A549 (cell line): ENCODE measurements at regions not wholly inside any gene's neighbourhood (a gene's known extent, or its start where the extent isn't known, plus 50 kb on each side); places are given as distances from the start of the nearest gene placed in this dataset.

Experiments
- ATAC-seq, 2 experiments: fragments of 200-7000 bp in 1 of 2; fragments of >200 bp in 1 of 2; cut with Nextera tagmentation in 1 of 2; cut with Tn5 transposase in 1 of 2; 3 replicates each; pipeline versions ENCODE4 v1.8.0 to v1.9.1; 2018 to 2020; ENCODE audit warnings: mild to moderate bottlenecking in 1 of 2, moderate library complexity in 1 of 2
- CTCF ChIA-PET: fragments of 300-600 bp; sonication (Branson Sonifier 250); formaldehyde crosslinking; extraction: SDS; loops from one replicate; lab custom pipeline; 2021; ENCODE audit warnings: antibody characterized with exemption, inconsistent platforms; lab: Yijun Ruan, JAX
- POLR2A ChIA-PET: fragments of 350-600 bp; formaldehyde crosslinking; extraction: SDS; loops from one replicate; lab custom pipeline; 2021; ENCODE audit warnings: antibody characterized with exemption, inconsistent platforms; lab: Yijun Ruan, JAX
- DNase-seq, 2 experiments: peaks; one replicate each; pipeline versions ENCODE4 v3.0.0 to v3.0.0-alpha.2; 2011 to 2016; ENCODE audit warnings: low read depth in 1 of 2, low spot score in 1 of 2
- FAIRE-seq: peaks from 2 replicates; lab custom pipeline; 2011; peaks lifted over from hg19 to GRCh38; lab: Jason Lieb, UNC
- H3K27ac ChIP-seq, 2 experiments: fragments of >200 bp; sonication (Bioruptor Twin); formaldehyde crosslinking; 3 replicates each; pipeline ENCODE4 v1.5.1; 2016 to 2017
- H3K4me1 ChIP-seq: fragments of >200 bp; sonication (Bioruptor Twin); formaldehyde crosslinking; 3 replicates; pipeline ENCODE4 v1.6.1; 2016
- H3K4me2 ChIP-seq: fragments of >200 bp; sonication (Bioruptor Twin); formaldehyde crosslinking; 3 replicates; pipeline ENCODE4 v1.6.1; 2016
- H3K4me3 ChIP-seq: fragments of >200 bp; sonication (Bioruptor Twin); formaldehyde crosslinking; 3 replicates; pipeline ENCODE4 v1.5.1; 2016
- H3K9me3 ChIP-seq: fragments of >200 bp; sonication (Bioruptor Twin); formaldehyde crosslinking; 3 replicates; pipeline ENCODE4 v1.6.1; 2016
- CTCF ChIP-seq: fragments of >200 bp; sonication (Bioruptor Twin); formaldehyde crosslinking; IDR thresholded peaks from 3 replicates; pipeline ENCODE4 v1.5.1; 2016
- ELK1 ChIP-seq: fragments of 150-350 bp; IDR thresholded peaks from 2 replicates; pipeline ENCODE4 v1.6.1; 2014; ENCODE audit warnings: low read depth, mild to moderate bottlenecking, low read length
- FOSB ChIP-seq: fragments of 250-450 bp; sonication (Bioruptor Pico); IDR thresholded peaks from 2 replicates; pipeline ENCODE4 v1.5.0; 2020; ENCODE audit warnings: mild to moderate bottlenecking, moderate library complexity
- FOSL2 ChIP-seq, 2 experiments: fragments of 450-650 bp in 1 of 2; fragments of >200 bp in 1 of 2; sonication (Bioruptor Twin) in 1 of 2; formaldehyde crosslinking; IDR thresholded peaks; 2 replicates each; pipeline versions ENCODE4 v1.5.0 to v1.6.1; 2016 to 2020; ENCODE audit warnings: mild to moderate bottlenecking in 1 of 2, moderate library complexity in 1 of 2
- HDAC2 ChIP-seq: fragments of 200-600 bp; sonication (generic); IDR thresholded peaks from 2 replicates; pipeline ENCODE4 v1.6.1; 2016
- HOXB13 ChIP-seq: fragments of 250-450 bp; sonication (Bioruptor Pico); IDR thresholded peaks from 2 replicates; pipeline ENCODE4 v1.5.0; 2020; ENCODE audit warnings: low read depth, mild to moderate bottlenecking, moderate library complexity
- MAFK ChIP-seq: fragments of 450-650 bp; IDR thresholded peaks from 2 replicates; pipeline ENCODE4 v1.6.1; 2014; ENCODE audit not compliant: partially characterized antibody
- MAX ChIP-seq: IDR thresholded peaks from 2 replicates; pipeline ENCODE4 v1.6.1; 2012
- MYC ChIP-seq: IDR thresholded peaks from 2 replicates; pipeline ENCODE4 v1.6.1; 2012; ENCODE audit warnings: mild to moderate bottlenecking, inconsistent platforms, low read length, improper control_type of control experiment, borderline replicate concordance
- RCOR1 ChIP-seq: fragments of 150-350 bp; IDR thresholded peaks from 2 replicates; pipeline ENCODE4 v1.6.1; 2014; ENCODE audit warnings: antibody characterized with exemption, low read length, low read depth
- RNF2 ChIP-seq: fragments of 200-600 bp; sonication (generic); IDR thresholded peaks from 2 replicates; pipeline ENCODE4 v1.6.1; 2016; ENCODE audit warnings: low read depth, mild to moderate bottlenecking, antibody characterized with exemption, moderate library complexity, borderline replicate concordance
- TFCP2L1 ChIP-seq: fragments of 250-450 bp; sonication (Bioruptor Pico); IDR thresholded peaks from 2 replicates; pipeline ENCODE4 v1.5.0; 2021; ENCODE audit warnings: mild to moderate bottlenecking
- TP53 ChIP-seq: fragments of 250-450 bp; sonication (Bioruptor Pico); IDR thresholded peaks from 2 replicates; pipeline ENCODE4 v1.5.0; 2021; ENCODE audit warnings: mild to moderate bottlenecking, moderate library complexity
- WGBS: methylation state at CpG from one replicate; pipeline ENCODE4 v1.1.6; 2017; ENCODE audit errors: missing lambda C conversion rate; 5-methylcytosine and 5-hydroxymethylcytosine counted together
- TF ChIP-seq, protein P1 (sequence below): fragments of 450-650 bp; IDR thresholded peaks from 2 replicates; pipeline ENCODE4 v1.6.1; 2014; ENCODE audit warnings: antibody characterized with exemption

DNA sequence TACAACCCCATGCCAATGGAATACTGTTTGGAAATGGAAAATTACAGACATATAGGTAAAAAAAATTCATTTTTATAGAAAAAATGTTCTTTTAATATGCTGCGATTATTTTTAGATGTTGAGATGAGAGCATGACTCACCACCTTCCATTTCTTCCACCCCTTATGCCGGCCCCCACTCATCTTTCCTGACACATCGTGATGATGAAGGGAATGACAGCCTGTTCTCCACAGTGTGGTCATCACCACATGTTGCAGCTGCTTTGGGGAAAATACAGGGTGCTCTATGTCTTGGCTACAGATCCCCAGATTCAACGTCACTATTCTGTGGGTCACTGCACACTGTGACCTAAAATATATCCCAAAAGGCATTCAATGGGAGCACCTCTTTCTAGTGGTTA lies 916.2 kb downstream of the METTL15 start:
- FAIRE-seq = no peak
- no peak for ATAC-seq
- ChIA-PET CTCF (no interaction called here), POLR2A (no interaction called here)
- Histone ChIP-seq H3K4me1 (peaks cover 9% of the 10 kb centered on the region), H3K4me3 (no peak overlapping the region), H3K27ac (0 out of 6 replicates have a peak overlapping the region, but pooled peaks of 1 of the 2 experiments have one; percentile 5), H3K9me3 (peaks cover 66% of the 10 kb centered on the region)
- WGBS = 88% methylated on average over 4 of the region's 4 CpGs
- no peak for DNase-seq
- no peak for TF ChIP-seq MYC
- no peak for TF ChIP-seq FOSL2 (IDR thresholded peaks at IDR 0.05)
- peak; percentile 33; the same call in 1 of the 2 replicates for TF ChIP-seq FOSL2 (CRISPR knock-in tag; IDR thresholded peaks at IDR 0.05)
- TF ChIP-seq, all 56 proteins: peak for 1
- no peak overlapping the region for H3K4me2 ChIP-seq

DNA sequence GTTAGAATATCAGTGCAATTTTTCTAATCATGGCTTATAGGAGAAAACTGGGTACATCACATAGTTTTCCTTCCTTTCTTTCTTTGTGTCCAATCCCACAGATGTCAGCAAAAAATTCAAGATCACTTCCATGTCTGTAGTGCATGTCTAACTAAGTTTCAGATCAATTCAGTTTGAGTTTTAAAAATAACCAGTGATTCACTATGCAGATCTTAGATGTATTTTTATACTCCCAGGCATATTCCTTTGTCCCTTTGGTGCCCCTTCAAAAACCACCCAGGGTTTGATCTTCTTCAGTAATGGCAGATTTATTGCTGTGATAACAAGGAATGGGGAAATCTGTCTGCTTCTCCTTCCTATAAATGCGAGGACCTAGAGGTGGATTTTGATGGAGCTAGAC lies 915.6 kb downstream of the METTL15 start:
- H3K9me3 ChIP-seq = peaks cover 60% of the 10 kb centered on the region
- ATAC-seq = no peak
- H3K4me2 ChIP-seq = no peak overlapping the region
- no peak for DNase-seq
- ChIA-PET CTCF (no interaction called here), POLR2A (no interaction called here)
- H3K27ac ChIP-seq = no peak overlapping the region
- FAIRE-seq = no peak
- peaks cover 15% of the 10 kb centered on the region for H3K4me1 ChIP-seq
- H3K4me3 ChIP-seq = no peak overlapping the region
- 95% methylated on average over 1 of the region's 1 CpG for WGBS
- TF ChIP-seq TFCP2L1 (CRISPR knock-in tag) (no peak), FOSB (CRISPR knock-in tag) (no peak), HOXB13 (CRISPR knock-in tag) (no peak), MAFK (peak; percentile 40)

DNA sequence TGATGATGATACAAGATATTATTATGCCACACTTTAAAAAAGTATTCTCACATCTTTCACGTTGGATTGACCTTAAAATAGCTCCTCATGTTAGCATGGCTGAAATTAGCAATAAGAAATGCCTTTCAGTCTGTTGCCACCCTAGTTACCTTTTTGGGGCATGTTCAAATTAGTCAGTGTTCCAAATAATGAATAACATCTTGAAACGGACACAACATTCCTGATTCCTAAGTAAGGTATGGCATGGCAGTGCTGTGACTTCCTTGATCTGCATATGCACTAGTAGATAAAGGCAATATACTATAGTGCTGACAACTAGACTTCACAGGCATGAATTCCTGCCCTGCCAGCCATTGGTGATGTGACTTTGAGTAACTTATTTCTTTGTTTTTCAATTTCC lies 914.5 kb downstream of the METTL15 start:
- H3K27ac ChIP-seq = no peak overlapping the region; a peak in 1 of 6 replicates
- DNase-seq = no peak
- no peak for FAIRE-seq
- no peak for ATAC-seq
- POLR2A ChIA-PET = no interaction called here
- CTCF ChIA-PET = no interaction called here
- peaks cover 50% of the 10 kb centered on the region for H3K9me3 ChIP-seq
- no peak overlapping the region for H3K4me2 ChIP-seq
- H3K4me3 ChIP-seq = no peak overlapping the region
- H3K4me1 ChIP-seq = peaks cover 24% of the 10 kb centered on the region
- TF ChIP-seq RNF2 (no peak), HDAC2 (no peak), RCOR1 (no peak), ELK1 (no peak), MAX (no peak), FOSB (CRISPR knock-in tag) (no peak), MAFK (no peak), TP53 (CRISPR knock-in tag) (no peak), CTCF (no peak)
- TF ChIP-seq, protein P1, sequence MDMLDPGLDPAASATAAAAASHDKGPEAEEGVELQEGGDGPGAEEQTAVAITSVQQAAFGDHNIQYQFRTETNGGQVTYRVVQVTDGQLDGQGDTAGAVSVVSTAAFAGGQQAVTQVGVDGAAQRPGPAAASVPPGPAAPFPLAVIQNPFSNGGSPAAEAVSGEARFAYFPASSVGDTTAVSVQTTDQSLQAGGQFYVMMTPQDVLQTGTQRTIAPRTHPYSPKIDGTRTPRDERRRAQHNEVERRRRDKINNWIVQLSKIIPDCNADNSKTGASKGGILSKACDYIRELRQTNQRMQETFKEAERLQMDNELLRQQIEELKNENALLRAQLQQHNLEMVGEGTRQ = no peak
- 62% methylated on average over 2 of the region's 2 CpGs for WGBS
